ENCODE measurements at regions not wholly inside any gene's neighbourhood (a gene's known extent, or its start where the extent isn't known, plus 50 kb on each side); places are given as distances from the start of the nearest gene placed in this dataset.
"Not testable (repeated sequence)": the region's sequence is repeated elsewhere in the genome, so short reads cannot be mapped to it uniquely, and the experiment has no call there.

GRCh38 chr10:124324451-124324850 lies 94.3 kb downstream of the OAT start:
- no peak for DNase-seq

GRCh38 chr10:124323806-124324205 lies 94.9 kb downstream of the OAT start:
- no peak for DNase-seq

- DNase-seq, result no peak
These were observed 95.5 kb downstream of the OAT start for GRCh38 chr10:124323111-124323725.

- no peak for DNase-seq
These were observed 96.3 kb downstream of the OAT start for GRCh38 chr10:124322191-124322980.

GRCh38 chr10:124321433-124322089 lies 97.2 kb downstream of the OAT start:
- DNase-seq, result no peak

- DNase-seq, result no peak
These were observed 97.8 kb downstream of the OAT start for GRCh38 chr10:124320778-124321432.

- DNase-seq, result no peak
These were observed 98.8 kb downstream of the OAT start for GRCh38 chr10:124319926-124320391.

GRCh38 chr10:124319520-124319919 lies 99.2 kb downstream of the OAT start:
- DNase-seq, result not testable (repeated sequence)

- DNase-seq, result no peak
These were observed 99.9 kb downstream of the OAT start for GRCh38 chr10:124318811-124319210.

- DNase-seq, result no peak
These were observed 100.6 kb downstream of the OAT start for GRCh38 chr10:124318076-124318475.

- no peak for DNase-seq
These were observed 102.4 kb downstream of the OAT start for GRCh38 chr10:124316326-124316725.

GRCh38 chr10:124315591-124316270 lies 103.0 kb downstream of the OAT start:
- no peak for DNase-seq

- DNase-seq, result no peak
These were observed 105.3 kb downstream of the OAT start for GRCh38 chr10:124313374-124313773.

GRCh38 chr10:124308811-124309210 lies 109.9 kb downstream of the OAT start:
- no peak for DNase-seq

GRCh38 chr10:124308056-124308645 lies 110.6 kb downstream of the OAT start:
- no peak for DNase-seq

- DNase-seq, result no peak
These were observed 111.1 kb downstream of the OAT start for GRCh38 chr10:124307591-124307990.

GRCh38 chr10:124306922-124307371 lies 111.8 kb downstream of the OAT start:
- no peak for DNase-seq

GRCh38 chr10:124306520-124306919 lies 112.2 kb downstream of the OAT start:
- DNase-seq, result no peak

- DNase-seq, result no peak
These were observed 112.7 kb downstream of the OAT start for GRCh38 chr10:124305984-124306383.

- no peak for DNase-seq
These were observed 113.6 kb downstream of the OAT start for GRCh38 chr10:124305131-124305530.

GRCh38 chr10:124303662-124304418 lies 114.9 kb downstream of the OAT start:
- no peak for DNase-seq
